Pancreas (tissue), 10 donors: ENCODE measurements at regions not wholly inside any gene's neighbourhood (a gene's known extent, or its start where the extent isn't known, plus 50 kb on each side); places are given as distances from the start of the nearest gene placed in this dataset.

Source experiments
- ATAC-seq, 4 donors: fragments of 200-7000 bp; cut with Tn5 transposase; one replicate each; pipeline versions ENCODE4 v1.8.0 to v1.9.1; 2020; ENCODE audit warnings: mild to moderate bottlenecking in 4 of 4, moderate library complexity in 4 of 4
- DNase-seq, 6 donors: peaks; one replicate each; pipeline ENCODE4 v3.0.0-alpha.2; 2020
- FAIRE-seq: peaks from 2 replicates; lab custom pipeline; 2012; peaks lifted over from hg19 to GRCh38; lab: Jason Lieb, UNC
- H3K27ac ChIP-seq, 4 donors: fragments of 200-600 bp; sonication (generic); 1 replicate in 3 of 4; 2 replicates in 1 of 4; pipeline versions ENCODE4 v1.5.0 to v1.8.0; 2020
- H3K27me3 ChIP-seq, 4 donors: fragments of 200-600 bp; one replicate each; pipeline ENCODE4 v1.8.0; 2021
- H3K36me3 ChIP-seq, 3 donors: fragments of 200-600 bp; sonication (generic) in 1 of 3; one replicate each; pipeline versions ENCODE4 v1.5.0 to v1.8.0; 2020 to 2021
- H3K4me1 ChIP-seq, 3 donors: fragments of 200-600 bp; one replicate each; pipeline ENCODE4 v1.8.0; 2021
- H3K4me3 ChIP-seq, 4 donors: fragments of 200-600 bp; sonication (generic) in 2 of 4; one replicate each; pipeline versions ENCODE4 v1.5.0 to v1.8.0; 2020 to 2021
- H3K9me3 ChIP-seq, 4 donors: fragments of 200-600 bp; one replicate each; pipeline ENCODE4 v1.8.0; 2021
- WGBS, 2 donors: extraction: QIAGEN DNeasy Blood & Tissue Kit; methylation state at CpG; one replicate each; pipeline ENCODE4 v1.1.7; 2013; 5-methylcytosine and 5-hydroxymethylcytosine counted together
- intact Hi-C, 3 donors: fragments of 100-400 bp; cut with DNase I; formaldehyde crosslinking; loops; one replicate each; pipeline versions ENCODE4 v1.11.1 to v1.14.2; 2022
- TF ChIP-seq, protein P1 (sequence below), 4 donors: fragments of 200-600 bp; sonication (generic) in 3 of 4; IDR thresholded peaks; one replicate each; pipeline versions ENCODE4 v1.5.0 to v1.8.0; 2021; ENCODE audit warnings: antibody characterized with exemption in 4 of 4
- donor health status: healthy with polysubstance abuse.
- donor health status: DM: no; HTN: no; CAD: no; lungs with moderate emphysema.
- donor health status: DM: no; HTN: no; CAD: no.
- donor health status: control.
- donor health status: control.
- donor health status: Bipolar disorder and iron deficiency.
- donor health status: DM: yes; HTN: yes; CAD: no.
- donor health status: DM: no; HTN: no; CAD: no.
- donor health status: DM: no; HTN: no; CAD: no.
- donor health status: DM: yes; HTN: yes; CAD: no.

DNA sequence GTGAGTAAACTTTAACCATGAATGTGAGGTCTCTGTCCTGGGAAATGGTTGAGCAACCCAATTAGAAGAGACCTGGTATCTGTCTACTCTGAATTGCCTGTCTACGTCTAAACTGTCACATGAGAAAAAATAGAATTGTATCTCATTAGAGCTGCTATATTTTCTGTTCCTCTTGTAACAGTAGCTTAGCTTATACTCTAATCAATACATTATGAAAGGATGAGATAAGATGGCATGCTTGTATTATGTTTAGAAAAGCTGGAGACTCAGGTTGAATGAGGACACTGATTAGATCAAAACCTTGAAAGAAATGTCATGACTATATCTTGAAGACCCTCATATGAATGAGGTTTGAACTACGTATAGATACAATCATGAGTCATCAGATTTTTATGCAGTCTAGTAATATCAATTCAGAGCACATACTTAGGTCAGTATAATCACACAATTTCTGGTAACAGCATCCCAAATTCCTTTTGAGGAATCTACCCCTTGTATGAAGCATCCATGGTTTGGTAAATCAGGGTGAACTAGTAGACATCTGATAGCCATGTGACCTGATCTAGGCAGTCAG is 561.5 kb upstream of the CHORDC1 start:
- DNase-seq (no peak), ATAC-seq (no peak), FAIRE-seq (no peak)
- Histone ChIP-seq H3K4me3 (no peak overlapping the region), H3K4me1 (no peaks in the 10 kb centered on the region), H3K27me3 (no peaks in the 10 kb centered on the region), H3K36me3 (no peaks in the 10 kb centered on the region), H3K9me3 (no peaks in the 10 kb centered on the region), H3K27ac (no peak overlapping the region)
- WGBS, 2 donors = 24 to 39% methylated on average over 2 of the region's 2 CpGs
- intact Hi-C loops = no loop called here
- TF ChIP-seq, protein P1, sequence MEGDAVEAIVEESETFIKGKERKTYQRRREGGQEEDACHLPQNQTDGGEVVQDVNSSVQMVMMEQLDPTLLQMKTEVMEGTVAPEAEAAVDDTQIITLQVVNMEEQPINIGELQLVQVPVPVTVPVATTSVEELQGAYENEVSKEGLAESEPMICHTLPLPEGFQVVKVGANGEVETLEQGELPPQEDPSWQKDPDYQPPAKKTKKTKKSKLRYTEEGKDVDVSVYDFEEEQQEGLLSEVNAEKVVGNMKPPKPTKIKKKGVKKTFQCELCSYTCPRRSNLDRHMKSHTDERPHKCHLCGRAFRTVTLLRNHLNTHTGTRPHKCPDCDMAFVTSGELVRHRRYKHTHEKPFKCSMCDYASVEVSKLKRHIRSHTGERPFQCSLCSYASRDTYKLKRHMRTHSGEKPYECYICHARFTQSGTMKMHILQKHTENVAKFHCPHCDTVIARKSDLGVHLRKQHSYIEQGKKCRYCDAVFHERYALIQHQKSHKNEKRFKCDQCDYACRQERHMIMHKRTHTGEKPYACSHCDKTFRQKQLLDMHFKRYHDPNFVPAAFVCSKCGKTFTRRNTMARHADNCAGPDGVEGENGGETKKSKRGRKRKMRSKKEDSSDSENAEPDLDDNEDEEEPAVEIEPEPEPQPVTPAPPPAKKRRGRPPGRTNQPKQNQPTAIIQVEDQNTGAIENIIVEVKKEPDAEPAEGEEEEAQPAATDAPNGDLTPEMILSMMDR (IDR thresholded peaks at IDR 0.05) = no peak

DNA sequence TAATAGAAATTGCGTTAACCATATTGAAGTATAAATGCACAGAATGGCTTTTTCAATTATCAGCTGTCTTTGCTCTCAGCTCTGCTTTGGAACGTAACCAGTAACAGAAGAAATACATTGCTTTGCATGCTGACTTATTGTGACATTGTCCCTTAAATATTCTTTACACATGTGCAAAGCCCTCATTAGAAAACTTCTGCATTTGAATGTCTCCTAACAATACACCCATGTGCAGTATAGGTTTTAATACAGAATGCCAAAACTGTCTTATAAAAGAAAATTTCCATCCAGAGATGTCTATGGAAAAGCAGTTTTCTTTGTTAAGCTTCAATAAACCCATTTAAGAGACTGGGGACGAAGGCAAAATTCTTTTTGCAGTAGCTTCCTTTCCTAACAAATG is 560.3 kb upstream of the CHORDC1 start:
- Histone ChIP-seq H3K9me3 (no peaks in the 10 kb centered on the region), H3K27me3 (no peaks in the 10 kb centered on the region), H3K27ac (no peak overlapping the region), H3K4me3 (no peak overlapping the region), H3K4me1 (no peaks in the 10 kb centered on the region), H3K36me3 (no peaks in the 10 kb centered on the region)
- no peak for FAIRE-seq
- intact Hi-C loops = no loop called here
- TF ChIP-seq, protein P1 (IDR thresholded peaks at IDR 0.05) = no peak
- no peak for DNase-seq
- ATAC-seq = no peak
- WGBS, 2 donors = 60 to 68% methylated on average over 3 of the region's 3 CpGs

DNA sequence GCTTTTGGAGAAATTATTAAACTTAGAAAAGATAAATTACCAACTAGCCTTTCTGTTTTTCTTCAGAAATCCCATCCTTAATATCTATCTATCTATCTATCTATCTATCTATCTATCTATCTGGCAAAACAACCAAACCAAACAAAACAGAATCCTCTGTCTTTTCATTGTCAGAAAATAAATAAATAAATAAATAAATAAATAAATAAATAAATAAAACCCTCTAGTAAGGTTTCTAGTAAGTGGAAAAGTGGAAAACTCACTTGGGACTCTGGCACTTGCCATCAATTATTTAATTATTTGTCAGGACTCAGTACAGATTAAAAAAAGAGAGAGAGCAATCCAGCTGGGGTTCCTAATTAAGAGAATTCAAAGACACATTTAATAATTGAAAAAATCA is 556.2 kb upstream of the CHORDC1 start:
- Histone ChIP-seq H3K9me3 (no peaks in the 10 kb centered on the region), H3K27ac (no peak overlapping the region), H3K36me3 (no peaks in the 10 kb centered on the region), H3K4me3 (no peak overlapping the region), H3K27me3 (no peaks in the 10 kb centered on the region), H3K4me1 (no peaks in the 10 kb centered on the region)
- intact Hi-C loops = no loop called here
- FAIRE-seq (no peak), DNase-seq (no peak), ATAC-seq (no peak)
- TF ChIP-seq, protein P1 (IDR thresholded peaks at IDR 0.05) = no peak

DNA sequence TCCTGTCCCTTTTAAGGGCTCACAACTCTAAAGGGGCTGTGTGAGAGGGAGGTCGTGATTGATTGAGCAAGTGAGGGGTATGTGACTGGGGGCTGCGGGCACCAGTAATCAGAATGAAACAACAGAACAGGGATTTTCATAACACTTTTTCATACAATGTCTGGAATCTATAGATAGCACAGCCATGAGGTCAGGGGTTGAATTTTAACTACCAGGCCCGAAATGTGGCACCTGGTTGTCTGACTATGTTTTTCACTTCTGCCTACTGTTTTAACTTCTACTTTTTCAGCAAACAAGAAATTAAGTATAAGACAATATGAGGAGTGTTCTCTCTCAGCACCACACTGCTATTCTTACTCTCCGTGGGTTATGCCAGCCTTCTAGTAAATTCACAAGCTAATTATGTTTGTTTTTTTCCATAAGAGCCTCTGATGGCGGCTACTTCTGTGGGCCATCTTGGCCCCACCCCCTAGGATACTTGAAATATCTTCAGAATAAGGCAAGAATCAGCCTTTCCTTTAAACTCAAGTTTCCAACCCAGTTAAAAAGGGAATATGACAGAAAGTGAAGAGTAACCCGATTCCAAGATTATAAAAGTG is 552.8 kb upstream of the CHORDC1 start:
- ATAC-seq (no peak), DNase-seq (no peak), FAIRE-seq (no peak)
- no peaks in the 10 kb centered on the region for H3K4me1 ChIP-seq
- TF ChIP-seq, protein P1 (IDR thresholded peaks at IDR 0.05) = no peak
- H3K27me3 ChIP-seq = no peaks in the 10 kb centered on the region
- H3K4me3 ChIP-seq = no peak overlapping the region
- H3K36me3 ChIP-seq = no peaks in the 10 kb centered on the region
- no peaks in the 10 kb centered on the region for H3K9me3 ChIP-seq
- intact Hi-C loops = no loop called here
- 52 to 66% methylated on average over 6 of the region's 6 CpGs for WGBS, 2 donors
- H3K27ac ChIP-seq = no peak overlapping the region
